Calu3 (cell line): ENCODE measurements at regions not wholly inside any gene's neighbourhood (a gene's known extent, or its start where the extent isn't known, plus 50 kb on each side); places are given as distances from the start of the nearest gene placed in this dataset.
"Not testable (repeated sequence)": the region's sequence is repeated elsewhere in the genome, so short reads cannot be mapped to it uniquely, and the experiment has no call there.

Source experiments
- BruUV-seq: library from RNA; stranded (reverse); fragments of 400-500 nt; replicated peaks from 2 replicates; lab custom pipeline; 2021; lab: Mats Ljungman, UMichigan
- CTCF ChIA-PET: fragments of 300-600 bp; sonication (Branson Sonifier 250); formaldehyde crosslinking; loops from one replicate; lab custom pipeline; 2022; ENCODE audit warnings: antibody characterized with exemption; lab: Charles Lee
- DNase-seq: peaks from one replicate; pipeline ENCODE4 v3.0.0; 2022
- H3K27ac Mint-ChIP-seq: one replicate; pipeline ENCODE4 v1.8.0; 2022; ENCODE audit warnings: mixed read lengths; ENCODE audit not compliant: unreplicated experiment
- H3K27me3 Mint-ChIP-seq: one replicate; pipeline ENCODE4 v1.8.0; 2022; ENCODE audit warnings: mixed read lengths; ENCODE audit not compliant: unreplicated experiment
- H3K36me3 Mint-ChIP-seq: one replicate; pipeline ENCODE4 v1.8.0; 2022; ENCODE audit warnings: mild to moderate bottlenecking, moderate library complexity, mixed read lengths; ENCODE audit not compliant: insufficient read depth, unreplicated experiment
- H3K4me1 Mint-ChIP-seq: one replicate; pipeline ENCODE4 v1.8.0; 2022; ENCODE audit warnings: mild to moderate bottlenecking, low read depth, mixed read lengths; ENCODE audit not compliant: unreplicated experiment
- H3K4me3 Mint-ChIP-seq: one replicate; pipeline ENCODE4 v1.8.0; 2022; ENCODE audit warnings: mild to moderate bottlenecking, low read depth, moderate library complexity, mixed read lengths; ENCODE audit not compliant: unreplicated experiment
- H3K9me3 Mint-ChIP-seq: one replicate; pipeline ENCODE4 v1.8.0; 2022; ENCODE audit warnings: low read depth, mixed read lengths; ENCODE audit not compliant: unreplicated experiment
- CTCF ChIP-seq: fragments of 200-600 bp; IDR thresholded peaks from one replicate; pipeline ENCODE4 v1.8.0; 2022; ENCODE audit warnings: antibody characterized with exemption; ENCODE audit not compliant: unreplicated experiment
- intact Hi-C: fragments of 100-400 bp; cut with micrococcal nuclease; formaldehyde crosslinking; loops from one replicate; pipeline ENCODE4 v1.10.0; 2022; ENCODE audit not compliant: unreplicated experiment

GRCh38 chr3:193031911-193032310, 114.3 kb upstream of the MB21D2 start:
- Mint-ChIP-seq H3K4me3 (no peak overlapping the region), H3K4me1 (no peaks in the 10 kb centered on the region), H3K27me3 (no peaks in the 10 kb centered on the region), H3K27ac (no peak overlapping the region), H3K36me3 (no peaks in the 10 kb centered on the region), H3K9me3 (no peaks in the 10 kb centered on the region)
- CTCF ChIA-PET: no interaction called here
- no TSS peak for BruUV-seq
- TF ChIP-seq CTCF: no peak
- no peak for DNase-seq
- intact Hi-C loops: no loop called here

- no peaks in the 10 kb centered on the region for H3K27me3 Mint-ChIP-seq
- no TSS peak for BruUV-seq
- DNase-seq: no peak
- H3K9me3 Mint-ChIP-seq: no peaks in the 10 kb centered on the region
- CTCF ChIA-PET: no interaction called here
- no peak overlapping the region for H3K4me3 Mint-ChIP-seq
- H3K4me1 Mint-ChIP-seq: no peaks in the 10 kb centered on the region
- no peak overlapping the region for H3K27ac Mint-ChIP-seq
- H3K36me3 Mint-ChIP-seq: no peaks in the 10 kb centered on the region
- intact Hi-C loops: no loop called here
- no peak for TF ChIP-seq CTCF
These were observed 115.6 kb upstream of the MB21D2 start for GRCh38 chr3:193033226-193033780.

GRCh38 chr3:193037828-193038227, 120.2 kb upstream of the MB21D2 start:
- H3K4me3 Mint-ChIP-seq, H3K36me3 Mint-ChIP-seq, H3K4me1 Mint-ChIP-seq, intact Hi-C loops, BruUV-seq, H3K27ac Mint-ChIP-seq, H3K27me3 Mint-ChIP-seq, H3K9me3 Mint-ChIP-seq, DNase-seq: not testable (repeated sequence)
- CTCF ChIA-PET: interaction anchor here (0.9 kb wide), 1 partner anchor 185 kb away, joined by 3 read pairs; no protein-coding TSS in a partner anchor

GRCh38 chr3:193039058-193039457, 121.4 kb upstream of the MB21D2 start:
- Mint-ChIP-seq H3K4me3 (no peak overlapping the region), H3K4me1 (no peaks in the 10 kb centered on the region), H3K36me3 (no peaks in the 10 kb centered on the region), H3K27ac (no peak overlapping the region), H3K27me3 (no peaks in the 10 kb centered on the region), H3K9me3 (no peaks in the 10 kb centered on the region)
- TF ChIP-seq CTCF: no peak
- intact Hi-C loops: no loop called here
- DNase-seq: no peak
- CTCF ChIA-PET: no interaction called here
- BruUV-seq: no TSS peak
